A673 (cell line): ENCODE measurements at regions not wholly inside any gene's neighbourhood (a gene's known extent, or its start where the extent isn't known, plus 50 kb on each side); places are given as distances from the start of the nearest gene placed in this dataset.
"Not testable (repeated sequence)": the region's sequence is repeated elsewhere in the genome, so short reads cannot be mapped to it uniquely, and the experiment has no call there.

ENCODE experiments used
- BruUV-seq: library from RNA; stranded (reverse); fragments of 400-500 nt; replicated peaks from 2 replicates; lab custom pipeline; 2021; lab: Mats Ljungman, UMichigan
- CTCF ChIA-PET: fragments of 300-600 bp; sonication (Branson Sonifier 250); formaldehyde crosslinking; loops from one replicate; lab custom pipeline; 2022; ENCODE audit warnings: antibody characterized with exemption; lab: Charles Lee
- POLR2A ChIA-PET: fragments of 300-600 bp; sonication (Branson Sonifier 250); formaldehyde crosslinking; loops from one replicate; lab custom pipeline; 2022; ENCODE audit warnings: antibody characterized with exemption; ENCODE audit not compliant: low non-redundant PET; lab: Charles Lee
- DNase-seq: peaks from one replicate; pipeline ENCODE4 v3.0.0-alpha.2; 2015; ENCODE audit warnings: low spot score
- H3K27ac ChIP-seq: fragments of 200-600 bp; sonication (generic); 2 replicates; pipeline ENCODE4 v1.5.1; 2016; ENCODE audit warnings: mixed run types, low read depth, mild to moderate bottlenecking, mixed read lengths, antibody characterized with exemption, low read length; ENCODE audit not compliant: poor library complexity, severe bottlenecking
- H3K27me3 ChIP-seq: fragments of 200-600 bp; sonication (generic); replicated peaks from 2 replicates; pipeline ENCODE4 v1.6.1; 2017; ENCODE audit warnings: mixed run types, low read depth, mild to moderate bottlenecking, mixed read lengths, antibody characterized with exemption, low read length; ENCODE audit not compliant: insufficient read depth, poor library complexity
- H3K36me3 ChIP-seq: fragments of 200-600 bp; sonication (generic); 2 replicates; pipeline ENCODE4 v1.6.1; 2016; ENCODE audit warnings: mixed run types, mild to moderate bottlenecking, mixed read lengths, antibody characterized with exemption, low read length; ENCODE audit not compliant: insufficient read depth, poor library complexity, severe bottlenecking
- H3K4me1 ChIP-seq: fragments of 200-600 bp; sonication (generic); 2 replicates; pipeline ENCODE4 v1.6.1; 2017; ENCODE audit warnings: mixed run types, mild to moderate bottlenecking, mixed read lengths, antibody characterized with exemption, low read length; ENCODE audit not compliant: insufficient read depth, poor library complexity, severe bottlenecking
- H3K4me3 ChIP-seq: fragments of 200-600 bp; sonication (generic); 2 replicates; pipeline ENCODE4 v1.5.1; 2016; ENCODE audit warnings: low read depth, mixed run types, mild to moderate bottlenecking, mixed read lengths, low read length; ENCODE audit not compliant: poor library complexity, severe bottlenecking
- H3K9me3 ChIP-seq: fragments of 200-600 bp; sonication (generic); 2 replicates; pipeline ENCODE4 v1.6.1; 2016; ENCODE audit warnings: mixed run types, low read depth, mild to moderate bottlenecking, mixed read lengths, antibody characterized with exemption, low read length; ENCODE audit not compliant: poor library complexity, severe bottlenecking
- CTCF ChIP-seq: fragments of 300-800, 200-600 bp; sonication (generic); conservative IDR thresholded peaks from 2 replicates; pipeline ENCODE4 v1.5.1; 2017; ENCODE audit warnings: low read depth, mild to moderate bottlenecking, antibody characterized with exemption, low read length, moderate library complexity, mixed read lengths
- EZH2 ChIP-seq: fragments of 200-600 bp; sonication (generic); IDR thresholded peaks from 2 replicates; pipeline ENCODE4 v1.6.1; 2017; ENCODE audit warnings: borderline replicate concordance, low read depth, mild to moderate bottlenecking, mixed read lengths, antibody characterized with exemption, low read length; ENCODE audit not compliant: poor library complexity, severe bottlenecking
- intact Hi-C: fragments of 100-400 bp; cut with micrococcal nuclease; formaldehyde crosslinking; loops from one replicate; pipeline ENCODE4 v1.10.0; 2022; ENCODE audit not compliant: unreplicated experiment

- no peak overlapping the region for H3K4me3 ChIP-seq
- BruUV-seq, result no TSS peak
- H3K4me1 ChIP-seq, result no peaks in the 10 kb centered on the region
- peaks cover 18% of the 10 kb centered on the region for H3K27me3 ChIP-seq
- H3K27ac ChIP-seq, result no peak overlapping the region
- intact Hi-C loops, result no loop called here
- H3K36me3 ChIP-seq, result no peaks in the 10 kb centered on the region
- CTCF ChIA-PET, result no interaction called here
- no peaks in the 10 kb centered on the region for H3K9me3 ChIP-seq
- POLR2A ChIA-PET, result no interaction called here
- TF ChIP-seq EZH2 (no peak), CTCF (no peak)
- no peak for DNase-seq
These were observed 104.9 kb downstream of the SOX14 start for GRCh38 chr3:137869022-137869421.

DNA sequence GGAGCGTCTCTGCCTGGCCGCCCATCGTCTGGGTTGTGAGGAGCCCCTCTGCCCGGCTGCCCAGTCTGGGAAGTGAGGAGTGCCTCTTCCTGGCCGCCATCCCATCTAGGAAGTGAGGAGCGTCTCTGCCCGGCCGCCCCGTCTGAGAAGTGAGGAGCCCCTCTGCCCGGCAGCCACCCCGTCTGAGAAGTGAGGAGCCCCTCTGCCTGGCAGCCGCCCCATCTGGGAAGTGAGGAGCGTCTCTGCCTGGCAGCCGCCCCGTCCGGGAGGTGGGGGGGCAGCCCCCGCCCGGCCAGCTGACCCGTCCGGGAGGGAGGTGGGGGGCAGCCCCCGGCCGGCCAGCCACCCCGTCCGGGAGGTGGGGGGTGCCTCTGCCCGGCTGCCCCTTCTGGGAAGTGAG is 108.5 kb downstream of the SOX14 start:
- DNase-seq, H3K4me1 ChIP-seq, H3K9me3 ChIP-seq, CTCF ChIA-PET, intact Hi-C loops, BruUV-seq, H3K27ac ChIP-seq, H3K27me3 ChIP-seq, H3K4me3 ChIP-seq, H3K36me3 ChIP-seq: not testable (repeated sequence)
- POLR2A ChIA-PET, result interaction anchor here (0.7 kb wide), 1 partner anchor 56 kb away, joined by 7 read pairs; no protein-coding TSS in a partner anchor

DNA sequence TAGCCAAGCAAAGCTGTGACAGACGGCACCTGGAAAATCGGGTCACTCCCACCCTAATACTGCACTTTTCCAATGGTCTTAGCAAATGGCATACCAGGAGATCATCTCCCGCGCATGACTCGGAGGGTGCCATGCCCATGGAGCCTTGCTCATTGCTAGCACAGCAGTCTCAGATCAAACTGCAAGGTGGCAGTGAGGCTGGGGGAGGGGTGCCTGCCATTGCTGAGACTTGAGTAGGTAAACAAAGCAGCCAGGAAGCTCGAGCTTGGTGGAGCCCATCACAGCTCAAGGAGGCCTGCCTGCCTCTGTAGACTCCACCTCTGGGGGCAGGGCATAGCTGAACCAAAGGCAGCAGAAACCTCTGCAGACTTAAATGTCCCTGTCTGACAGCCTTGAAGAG is 113.1 kb upstream of the CLDN18 start:
- H3K4me1 ChIP-seq, intact Hi-C loops, H3K4me3 ChIP-seq, POLR2A ChIA-PET, H3K9me3 ChIP-seq, H3K36me3 ChIP-seq, BruUV-seq, DNase-seq, H3K27ac ChIP-seq, CTCF ChIA-PET: not testable (repeated sequence)
- H3K27me3 ChIP-seq, result peaks cover 11% of the 10 kb centered on the region

- no peaks in the 10 kb centered on the region for H3K36me3 ChIP-seq
- BruUV-seq, result no TSS peak
- H3K4me3 ChIP-seq, result no peak overlapping the region
- intact Hi-C loops, result no loop called here
- DNase-seq, result no peak
- ChIA-PET CTCF (no interaction called here), POLR2A (no interaction called here)
- no peaks in the 10 kb centered on the region for H3K9me3 ChIP-seq
- no peak overlapping the region for H3K27ac ChIP-seq
- TF ChIP-seq CTCF (no peak), EZH2 (no peak)
- no peaks in the 10 kb centered on the region for H3K27me3 ChIP-seq
- no peaks in the 10 kb centered on the region for H3K4me1 ChIP-seq
These were observed 102.8 kb upstream of the CLDN18 start for GRCh38 chr3:137906985-137907649.
